ENCODE measurements at regions not wholly inside any gene's neighbourhood (a gene's known extent, or its start where the extent isn't known, plus 50 kb on each side); places are given as distances from the start of the nearest gene placed in this dataset.

- Histone ChIP-seq H3K9me3 (ENCODE audit: control insufficient read depth, low read length) (no peaks in the 10 kb centered on the region), H3K4me1 (ENCODE audit: control insufficient read depth, insufficient read depth, low read length) (no peaks in the 10 kb centered on the region), H3K4me3 (ENCODE audit: low read length) (no peak overlapping the region), H3K27me3 (ENCODE audit: control insufficient read depth, insufficient read depth, low read length, poor library complexity, severe bottlenecking) (no peaks in the 10 kb centered on the region), H3K27ac (ENCODE audit: low read depth, low read length) (no peak overlapping the region), H3K9ac (ENCODE audit: extremely low read depth, low read length, poor library complexity, severe bottlenecking) (no peak overlapping the region), H3K36me3 (ENCODE audit: control insufficient read depth, insufficient read depth, low read length) (no peaks in the 10 kb centered on the region)
- H3K9me3 Mint-ChIP-seq, result no peaks in the 10 kb centered on the region
- 84 to 100% methylated on average over 1 to 2 of the region's 2 CpGs for WGBS, 2 experiments (ENCODE audit: insufficient coverage in 1 of 2, insufficient read length in 1 of 2)
- H3K27me3 Mint-ChIP-seq (ENCODE audit: insufficient read depth), result no peaks in the 10 kb centered on the region
- no peak for DNase-seq
- no peak overlapping the region for H3K27ac Mint-ChIP-seq
- no peak overlapping the region for H3K4me3 Mint-ChIP-seq
- TF ChIP-seq, protein P1, sequence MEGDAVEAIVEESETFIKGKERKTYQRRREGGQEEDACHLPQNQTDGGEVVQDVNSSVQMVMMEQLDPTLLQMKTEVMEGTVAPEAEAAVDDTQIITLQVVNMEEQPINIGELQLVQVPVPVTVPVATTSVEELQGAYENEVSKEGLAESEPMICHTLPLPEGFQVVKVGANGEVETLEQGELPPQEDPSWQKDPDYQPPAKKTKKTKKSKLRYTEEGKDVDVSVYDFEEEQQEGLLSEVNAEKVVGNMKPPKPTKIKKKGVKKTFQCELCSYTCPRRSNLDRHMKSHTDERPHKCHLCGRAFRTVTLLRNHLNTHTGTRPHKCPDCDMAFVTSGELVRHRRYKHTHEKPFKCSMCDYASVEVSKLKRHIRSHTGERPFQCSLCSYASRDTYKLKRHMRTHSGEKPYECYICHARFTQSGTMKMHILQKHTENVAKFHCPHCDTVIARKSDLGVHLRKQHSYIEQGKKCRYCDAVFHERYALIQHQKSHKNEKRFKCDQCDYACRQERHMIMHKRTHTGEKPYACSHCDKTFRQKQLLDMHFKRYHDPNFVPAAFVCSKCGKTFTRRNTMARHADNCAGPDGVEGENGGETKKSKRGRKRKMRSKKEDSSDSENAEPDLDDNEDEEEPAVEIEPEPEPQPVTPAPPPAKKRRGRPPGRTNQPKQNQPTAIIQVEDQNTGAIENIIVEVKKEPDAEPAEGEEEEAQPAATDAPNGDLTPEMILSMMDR (conservative IDR thresholded peaks at IDR 0.05), result no peak
- H3K36me3 Mint-ChIP-seq (ENCODE audit: low read depth), result no peaks in the 10 kb centered on the region
- H3K4me1 Mint-ChIP-seq, result no peaks in the 10 kb centered on the region
Measured at GRCh38 chr4:143083756-143084472, 100.8 kb upstream of the USP38 start.

DNA sequence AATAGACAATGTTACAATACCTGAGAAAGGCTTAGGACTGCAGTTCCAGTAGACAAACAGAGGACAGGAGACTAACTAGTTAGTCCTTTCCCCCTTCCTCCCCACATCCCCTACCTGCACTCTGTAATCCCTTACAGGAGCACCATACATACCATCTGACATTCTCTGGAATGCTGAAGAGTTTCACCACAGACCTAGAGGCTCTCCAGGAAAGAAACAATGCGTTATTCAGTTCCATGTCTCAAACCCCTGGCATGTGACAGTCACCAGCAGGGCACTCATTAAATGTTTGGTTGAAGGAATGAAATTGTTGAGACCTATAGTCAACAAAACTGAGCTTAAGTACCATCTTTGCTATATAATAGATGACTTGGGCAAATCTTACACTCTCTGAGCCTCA lies 100.2 kb upstream of the USP38 start:
- DNase-seq, result peak; percentile 39
- Histone ChIP-seq H3K36me3 (ENCODE audit: control insufficient read depth, insufficient read depth, low read length) (no peaks in the 10 kb centered on the region), H3K4me3 (ENCODE audit: low read length) (no peak overlapping the region), H3K9me3 (ENCODE audit: control insufficient read depth, low read length) (peaks cover 1% of the 10 kb centered on the region), H3K4me1 (ENCODE audit: control insufficient read depth, insufficient read depth, low read length) (no peaks in the 10 kb centered on the region), H3K9ac (ENCODE audit: extremely low read depth, low read length, poor library complexity, severe bottlenecking) (no peak overlapping the region), H3K27ac (ENCODE audit: low read depth, low read length) (no peak overlapping the region), H3K27me3 (ENCODE audit: control insufficient read depth, insufficient read depth, low read length, poor library complexity, severe bottlenecking) (no peaks in the 10 kb centered on the region)
- H3K9me3 Mint-ChIP-seq, result peaks cover 6% of the 10 kb centered on the region
- no peak overlapping the region for H3K27ac Mint-ChIP-seq
- WGBS, 2 experiments (ENCODE audit: insufficient coverage in 1 of 2, insufficient read length in 1 of 2), result 86% methylated on average over 1 of the region's 1 CpG; no CpG with 5 or more reads in 1 of the 2 experiments
- no peaks in the 10 kb centered on the region for H3K27me3 Mint-ChIP-seq (ENCODE audit: insufficient read depth)
- TF ChIP-seq, protein P1 (conservative IDR thresholded peaks at IDR 0.05), result no peak
- H3K36me3 Mint-ChIP-seq (ENCODE audit: low read depth), result no peaks in the 10 kb centered on the region
- H3K4me1 Mint-ChIP-seq, result no peaks in the 10 kb centered on the region
- H3K4me3 Mint-ChIP-seq, result no peak overlapping the region

DNA sequence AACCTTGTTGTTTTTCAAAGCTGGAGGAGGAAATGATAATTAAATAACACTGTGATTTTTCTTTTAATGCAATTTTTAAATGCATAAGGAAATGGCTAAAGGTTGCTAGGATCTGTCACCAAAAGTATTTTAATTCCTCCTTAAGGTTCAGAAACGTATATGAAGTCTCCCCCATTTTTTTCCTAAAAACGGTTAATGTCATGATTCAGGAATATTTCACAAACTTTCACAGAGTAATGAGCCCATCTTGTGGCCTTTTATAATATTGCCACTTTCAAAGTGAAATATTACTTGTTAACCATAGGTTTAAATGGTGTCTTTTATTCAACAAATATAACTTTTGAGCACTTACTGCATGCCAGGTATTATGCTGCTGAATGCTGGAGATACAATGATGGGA lies 99.5 kb upstream of the USP38 start:
- no peaks in the 10 kb centered on the region for H3K4me1 ChIP-seq (ENCODE audit: control insufficient read depth, insufficient read depth, low read length)
- WGBS, 2 experiments (ENCODE audit: insufficient coverage in 1 of 2, insufficient read length in 1 of 2), result 91 to 92% methylated on average over 2 of the region's 2 CpGs
- no peaks in the 10 kb centered on the region for H3K27me3 Mint-ChIP-seq (ENCODE audit: insufficient read depth)
- H3K27ac Mint-ChIP-seq, result no peak overlapping the region
- H3K27me3 ChIP-seq (ENCODE audit: control insufficient read depth, insufficient read depth, low read length, poor library complexity, severe bottlenecking), result no peaks in the 10 kb centered on the region
- no peaks in the 10 kb centered on the region for H3K36me3 ChIP-seq (ENCODE audit: control insufficient read depth, insufficient read depth, low read length)
- TF ChIP-seq, protein P1 (conservative IDR thresholded peaks at IDR 0.05), result peak; percentile 30
- no peaks in the 10 kb centered on the region for H3K4me1 Mint-ChIP-seq
- H3K4me3 Mint-ChIP-seq, result no peak overlapping the region
- H3K36me3 Mint-ChIP-seq (ENCODE audit: low read depth), result peaks cover 3% of the 10 kb centered on the region
- no peak overlapping the region for H3K9ac ChIP-seq (ENCODE audit: extremely low read depth, low read length, poor library complexity, severe bottlenecking)
- peaks cover 8% of the 10 kb centered on the region for H3K9me3 ChIP-seq (ENCODE audit: control insufficient read depth, low read length)
- H3K4me3 ChIP-seq (ENCODE audit: low read length), result no peak overlapping the region
- H3K27ac ChIP-seq (ENCODE audit: low read depth, low read length), result no peak overlapping the region
- peaks cover 11% of the 10 kb centered on the region for H3K9me3 Mint-ChIP-seq
- no peak for DNase-seq
